OCI-LY7 (cell line): ENCODE measurements at regions not wholly inside any gene's neighbourhood (a gene's known extent, or its start where the extent isn't known, plus 50 kb on each side); places are given as distances from the start of the nearest gene placed in this dataset.

Experiments
- BruUV-seq: library from RNA; stranded (reverse); fragments of 400-500 nt; replicated peaks from 2 replicates; lab custom pipeline; 2021; lab: Mats Ljungman, UMichigan
- CTCF ChIA-PET: fragments of 300-600 bp; sonication (Branson Sonifier 250); formaldehyde crosslinking; loops from one replicate; lab custom pipeline; 2022; ENCODE audit warnings: antibody characterized with exemption; ENCODE audit not compliant: unreplicated experiment; lab: Charles Lee
- POLR2A ChIA-PET: fragments of 300-600 bp; sonication (Branson Sonifier 250); formaldehyde crosslinking; loops from one replicate; lab custom pipeline; 2022; ENCODE audit warnings: antibody characterized with exemption; lab: Charles Lee
- DNase-seq: peaks from one replicate; pipeline ENCODE4 v3.0.0-alpha.2; 2015; ENCODE audit warnings: low spot score
- H2AFZ ChIP-seq: fragments of 200-600 bp; sonication (generic), shearing (Covaris generic); 2 replicates; pipeline ENCODE4 v1.6.1; 2014; ENCODE audit warnings: mild to moderate bottlenecking, antibody characterized with exemption, low read length, moderate library complexity
- H3K27ac ChIP-seq: fragments of 200-600 bp; sonication (generic); 2 replicates; pipeline ENCODE4 v1.5.1; 2014; ENCODE audit warnings: mixed run types, low read depth, mild to moderate bottlenecking, moderate library complexity, low read length, inconsistent platforms; ENCODE audit not compliant: poor library complexity, severe bottlenecking
- H3K36me3 ChIP-seq: fragments of 200-600 bp; sonication (generic); 2 replicates; pipeline ENCODE4 v1.6.1; 2014; ENCODE audit warnings: mild to moderate bottlenecking, antibody characterized with exemption, low read length, moderate library complexity, mixed read lengths; ENCODE audit not compliant: insufficient read depth
- H3K4me1 ChIP-seq: fragments of 200-600 bp; sonication (generic); 2 replicates; pipeline ENCODE4 v1.5.1; 2014; ENCODE audit warnings: mild to moderate bottlenecking, low read length; ENCODE audit not compliant: insufficient read depth, poor library complexity, severe bottlenecking
- H3K4me2 ChIP-seq: fragments of 200-600 bp; sonication (generic); 2 replicates; pipeline ENCODE4 v1.6.1; 2014; ENCODE audit warnings: mild to moderate bottlenecking, low read length
- H3K4me3 ChIP-seq: fragments of 200-600 bp; sonication (generic); 2 replicates; pipeline ENCODE4 v1.5.1; 2014; ENCODE audit warnings: mild to moderate bottlenecking, low read depth, low read length; ENCODE audit not compliant: poor library complexity, severe bottlenecking
- H3K79me2 ChIP-seq: fragments of 200-600 bp; sonication (generic); 2 replicates; pipeline ENCODE4 v1.6.1; 2016; ENCODE audit warnings: low read depth, mild to moderate bottlenecking, low read length, moderate library complexity, mixed read lengths; ENCODE audit not compliant: insufficient read depth
- H3K9me2 ChIP-seq: fragments of 200-600 bp; sonication (generic); 2 replicates; pipeline ENCODE4 v1.6.1; 2016; ENCODE audit warnings: mild to moderate bottlenecking, low read length, mixed read lengths; ENCODE audit not compliant: insufficient read depth
- H3K9me3 ChIP-seq: fragments of 200-600 bp; sonication (generic); 2 replicates; pipeline ENCODE4 v1.6.1; 2014; ENCODE audit warnings: mild to moderate bottlenecking, mixed run types, low read length, mixed read lengths
- H4K20me1 ChIP-seq: fragments of 200-600 bp; sonication (generic); 2 replicates; pipeline ENCODE4 v1.6.1; 2014; ENCODE audit warnings: mild to moderate bottlenecking, antibody characterized with exemption, low read length, moderate library complexity, mixed read lengths; ENCODE audit not compliant: insufficient read depth
- CTCF ChIP-seq: fragments of 200-600 bp; sonication (generic); conservative IDR thresholded peaks from 2 replicates; pipeline ENCODE4 v1.5.1; 2014; ENCODE audit warnings: mild to moderate bottlenecking, antibody characterized with exemption, low read length, moderate library complexity, mixed read lengths
- EZH2phosphoT487 ChIP-seq: fragments of 200-600 bp; sonication (generic); IDR thresholded peaks from 2 replicates; pipeline ENCODE4 v1.6.1; 2018; ENCODE audit warnings: low read depth, borderline replicate concordance, mild to moderate bottlenecking, mixed run types, antibody characterized with exemption, low read length, moderate library complexity, mixed read lengths
- intact Hi-C: fragments of 100-400 bp; cut with micrococcal nuclease; formaldehyde crosslinking; loops from one replicate; pipeline ENCODE4 v1.10.0; 2022; ENCODE audit not compliant: unreplicated experiment

DNA sequence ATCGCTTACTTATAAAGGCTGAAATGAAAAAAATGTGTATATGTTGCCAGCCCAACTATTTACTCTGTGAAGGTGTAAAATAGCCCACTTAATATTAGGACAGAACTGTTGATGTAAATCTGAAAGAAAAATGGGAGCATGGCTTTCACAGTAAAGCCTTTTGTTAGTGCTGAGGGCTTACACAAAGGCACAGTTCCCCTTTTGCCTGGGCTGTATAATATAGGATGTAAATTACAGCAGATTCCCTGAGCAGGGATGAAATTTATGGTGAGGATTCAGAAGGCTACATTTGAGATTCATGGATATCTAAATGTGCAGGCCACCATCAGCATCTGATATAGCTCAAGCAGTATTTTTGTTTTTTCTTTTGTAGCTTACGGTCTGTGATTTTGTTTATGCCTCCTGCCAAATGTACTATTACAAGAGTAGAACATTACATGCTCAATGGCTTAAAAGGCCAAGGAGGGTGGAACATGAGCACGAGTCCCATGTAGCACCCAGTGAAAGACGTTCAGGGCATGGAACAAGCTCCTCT, 109.1 kb upstream of the ATP10A start:
- Histone ChIP-seq H3K4me2 (no peak overlapping the region), H4K20me1 (no peaks in the 10 kb centered on the region), H3K79me2 (no peaks in the 10 kb centered on the region), H2AFZ (no peak overlapping the region), H3K9me3 (no peaks in the 10 kb centered on the region), H3K9me2 (no peaks in the 10 kb centered on the region), H3K27ac (no peak overlapping the region), H3K36me3 (no peaks in the 10 kb centered on the region), H3K4me1 (no peaks in the 10 kb centered on the region), H3K4me3 (no peak overlapping the region)
- intact Hi-C loops: no loop called here
- no peak for DNase-seq
- TF ChIP-seq CTCF: no peak
- CTCF ChIA-PET: no interaction called here
- no TSS peak for BruUV-seq
- POLR2A ChIA-PET: no interaction called here

DNA sequence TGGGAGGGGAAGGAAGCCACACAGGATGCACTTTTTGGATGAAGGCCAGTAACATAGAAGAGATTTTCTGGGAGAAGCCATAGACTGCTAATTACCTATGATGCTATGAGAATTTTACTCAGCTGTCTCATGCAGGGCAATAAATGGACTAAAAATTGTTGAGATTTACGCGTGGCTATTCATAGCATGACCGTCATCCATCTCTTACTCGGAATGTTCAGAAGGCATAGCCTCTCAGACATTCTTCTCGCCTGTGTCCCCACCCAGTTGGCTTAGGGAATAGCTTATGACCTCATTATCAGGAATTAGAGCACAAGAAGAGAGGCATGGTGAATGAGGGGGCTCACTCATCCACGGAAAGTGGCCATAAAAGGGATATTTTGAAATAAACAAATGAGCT, 107.9 kb upstream of the ATP10A start:
- BruUV-seq: no TSS peak
- TF ChIP-seq EZH2phosphoT487 (no peak), CTCF (no peak)
- Histone ChIP-seq H2AFZ (no peak overlapping the region), H3K4me1 (no peaks in the 10 kb centered on the region), H3K27ac (no peak overlapping the region), H4K20me1 (no peaks in the 10 kb centered on the region), H3K36me3 (no peaks in the 10 kb centered on the region), H3K9me3 (no peaks in the 10 kb centered on the region), H3K79me2 (no peaks in the 10 kb centered on the region), H3K4me2 (no peak overlapping the region), H3K4me3 (no peak overlapping the region), H3K9me2 (no peaks in the 10 kb centered on the region)
- DNase-seq: no peak
- intact Hi-C loops: no loop called here
- CTCF ChIA-PET: no interaction called here
- POLR2A ChIA-PET: no interaction called here

DNA sequence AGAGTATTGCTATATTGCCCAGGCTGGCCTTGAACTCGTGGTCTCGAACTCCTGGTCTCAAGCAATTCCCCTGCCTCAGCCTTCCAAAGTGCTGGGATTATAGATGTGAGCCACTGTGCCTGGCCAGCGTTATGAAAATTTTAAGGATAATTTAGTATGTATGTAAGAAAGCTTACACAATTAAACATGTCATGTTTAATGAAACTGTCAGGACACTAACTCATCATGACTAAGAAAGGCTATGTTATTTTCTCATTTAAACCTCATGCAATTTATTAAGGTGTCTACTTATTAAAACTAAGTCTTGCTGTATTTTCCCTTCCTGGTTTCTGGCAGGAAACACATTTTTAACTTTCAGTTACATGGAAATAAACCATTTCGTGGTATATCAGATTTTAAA, 106.8 kb upstream of the ATP10A start:
- H3K79me2 ChIP-seq: no peaks in the 10 kb centered on the region
- intact Hi-C loops: no loop called here
- no peaks in the 10 kb centered on the region for H4K20me1 ChIP-seq
- no peaks in the 10 kb centered on the region for H3K9me2 ChIP-seq
- DNase-seq: no peak
- no peaks in the 10 kb centered on the region for H3K36me3 ChIP-seq
- no peaks in the 10 kb centered on the region for H3K9me3 ChIP-seq
- no TSS peak for BruUV-seq
- no peak overlapping the region for H3K4me3 ChIP-seq
- H3K27ac ChIP-seq: no peak overlapping the region
- H3K4me2 ChIP-seq: no peak overlapping the region
- no peak overlapping the region for H2AFZ ChIP-seq
- no peaks in the 10 kb centered on the region for H3K4me1 ChIP-seq
- no peak for TF ChIP-seq CTCF
- no peak for TF ChIP-seq EZH2phosphoT487
- ChIA-PET CTCF (no interaction called here), POLR2A (no interaction called here)
